Suprapubic skin (tissue), 3 donors: ENCODE measurements at regions not wholly inside any gene's neighbourhood (a gene's known extent, or its start where the extent isn't known, plus 50 kb on each side); places are given as distances from the start of the nearest gene placed in this dataset.

Source experiments
- CTCF ChIP-seq, 2 donors: fragments of 200-600 bp in 1 of 2; fragments of 450-650 bp in 1 of 2; sonication (generic) in 1 of 2; IDR thresholded peaks; one replicate each; pipeline ENCODE4 v1.5.1; 2016 to 2019; ENCODE audit warnings: antibody characterized with exemption in 2 of 2, mild to moderate bottlenecking in 1 of 2, moderate library complexity in 1 of 2
- EP300 ChIP-seq: sonication (generic); formaldehyde crosslinking; IDR thresholded peaks from one replicate; pipeline ENCODE4 v1.6.1; 2017; ENCODE audit warnings: antibody characterized with exemption

- TF ChIP-seq CTCF (IDR thresholded peaks at IDR 0.05) (no peak), EP300 (no peak)
Observed at GRCh38 chr9:31868830-31869229, 515.6 kb upstream of the ACO1 start.
